Fibroblast of the aortic adventitia (primary cell): ENCODE measurements at regions not wholly inside any gene's neighbourhood (a gene's known extent, or its start where the extent isn't known, plus 50 kb on each side); places are given as distances from the start of the nearest gene placed in this dataset.

Experiments used
- DNase-seq: peaks from one replicate; pipeline ENCODE4 v3.0.0-alpha.2; 2010; ENCODE audit warnings: low read depth
- H3K4me3 ChIP-seq: 2 replicates; pipeline ENCODE4 v1.5.1; 2011; ENCODE audit warnings: low read depth, mild to moderate bottlenecking, control low read depth, low read length, moderate library complexity
- CTCF ChIP-seq: IDR thresholded peaks from 2 replicates; pipeline ENCODE4 v1.5.1; 2011; ENCODE audit warnings: mild to moderate bottlenecking, low read length, control low read depth, inconsistent platforms; ENCODE audit not compliant: insufficient read depth

GRCh38 chr10:123381224-123381623 lies 227.0 kb downstream of the BUB3 start:
- TF ChIP-seq CTCF = no peak
- no peak overlapping the region for H3K4me3 ChIP-seq
- peak; percentile 15 for DNase-seq

GRCh38 chr10:123382491-123382890 lies 228.3 kb downstream of the BUB3 start:
- TF ChIP-seq CTCF = no peak
- DNase-seq = no peak
- no peak overlapping the region for H3K4me3 ChIP-seq

GRCh38 chr10:123385508-123386080 lies 231.4 kb downstream of the BUB3 start:
- no peak for DNase-seq
- no peak overlapping the region for H3K4me3 ChIP-seq
- TF ChIP-seq CTCF = no peak

GRCh38 chr10:123389520-123389919 lies 235.3 kb downstream of the BUB3 start:
- TF ChIP-seq CTCF = no peak
- no peak overlapping the region for H3K4me3 ChIP-seq
- no peak for DNase-seq

- no peak for DNase-seq
- no peak for TF ChIP-seq CTCF
- no peak overlapping the region for H3K4me3 ChIP-seq
Measured at GRCh38 chr10:123390332-123390731, 236.1 kb downstream of the BUB3 start.

GRCh38 chr10:123390874-123391273 lies 236.7 kb downstream of the BUB3 start:
- DNase-seq = no peak

More at GRCh38 chr10:123390874-123391273, 236.7 kb downstream of the BUB3 start:
- no peak overlapping the region for H3K4me3 ChIP-seq
- TF ChIP-seq CTCF = no peak
